ENCODE measurements at regions not wholly inside any gene's neighbourhood (a gene's known extent, or its start where the extent isn't known, plus 50 kb on each side); places are given as distances from the start of the nearest gene placed in this dataset.

DNA sequence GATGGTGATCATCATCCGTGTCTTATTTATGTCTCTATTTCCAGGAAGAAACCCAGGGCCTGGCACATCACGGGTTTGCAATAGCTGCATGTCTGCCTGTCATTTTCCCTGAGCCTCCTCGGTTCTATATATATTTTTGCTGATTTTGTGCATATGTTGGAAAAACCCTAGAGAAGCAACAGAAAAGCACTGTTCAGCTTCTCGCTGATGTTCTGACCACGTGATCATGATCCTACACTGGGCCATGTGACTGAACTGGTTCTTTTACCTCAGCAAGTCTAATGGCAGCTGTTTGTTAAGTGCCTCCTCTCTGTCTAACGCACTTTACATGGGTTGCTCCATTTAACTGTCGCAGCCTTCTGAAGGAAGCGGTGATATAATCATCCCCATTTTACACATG lies 71.3 kb downstream of the CMPK2 start:
- no peak for TF ChIP-seq YY1 (IDR thresholded peaks at IDR 0.05; ENCODE audit: insufficient read depth, insufficient read length)
- TF ChIP-seq ZNF274 (IDR thresholded peaks at IDR 0.05; ENCODE audit: low read depth, low read length): no peak

Measured in NT2/D1 (cell line).